Pancreas (tissue), 10 donors: ENCODE measurements at regions not wholly inside any gene's neighbourhood (a gene's known extent, or its start where the extent isn't known, plus 50 kb on each side); places are given as distances from the start of the nearest gene placed in this dataset.

Experiments used
- ATAC-seq, 4 donors: fragments of 200-7000 bp; cut with Tn5 transposase; one replicate each; pipeline versions ENCODE4 v1.8.0 to v1.9.1; 2020; ENCODE audit warnings: mild to moderate bottlenecking in 4 of 4, moderate library complexity in 4 of 4
- DNase-seq, 6 donors: peaks; one replicate each; pipeline ENCODE4 v3.0.0-alpha.2; 2020
- FAIRE-seq: peaks from 2 replicates; lab custom pipeline; 2012; peaks lifted over from hg19 to GRCh38; lab: Jason Lieb, UNC
- H3K27ac ChIP-seq, 4 donors: fragments of 200-600 bp; sonication (generic); 1 replicate in 3 of 4; 2 replicates in 1 of 4; pipeline versions ENCODE4 v1.5.0 to v1.8.0; 2020
- H3K27me3 ChIP-seq, 4 donors: fragments of 200-600 bp; one replicate each; pipeline ENCODE4 v1.8.0; 2021
- H3K36me3 ChIP-seq, 3 donors: fragments of 200-600 bp; sonication (generic) in 1 of 3; one replicate each; pipeline versions ENCODE4 v1.5.0 to v1.8.0; 2020 to 2021
- H3K4me1 ChIP-seq, 3 donors: fragments of 200-600 bp; one replicate each; pipeline ENCODE4 v1.8.0; 2021
- H3K4me3 ChIP-seq, 4 donors: fragments of 200-600 bp; sonication (generic) in 2 of 4; one replicate each; pipeline versions ENCODE4 v1.5.0 to v1.8.0; 2020 to 2021
- H3K9me3 ChIP-seq, 4 donors: fragments of 200-600 bp; one replicate each; pipeline ENCODE4 v1.8.0; 2021
- WGBS, 2 donors: extraction: QIAGEN DNeasy Blood & Tissue Kit; methylation state at CpG; one replicate each; pipeline ENCODE4 v1.1.7; 2013; 5-methylcytosine and 5-hydroxymethylcytosine counted together
- intact Hi-C, 3 donors: fragments of 100-400 bp; cut with DNase I; formaldehyde crosslinking; loops; one replicate each; pipeline versions ENCODE4 v1.11.1 to v1.14.2; 2022
- TF ChIP-seq, protein P1 (sequence below), 4 donors: fragments of 200-600 bp; sonication (generic) in 3 of 4; IDR thresholded peaks; one replicate each; pipeline versions ENCODE4 v1.5.0 to v1.8.0; 2021; ENCODE audit warnings: antibody characterized with exemption in 4 of 4
- donor health status: healthy with polysubstance abuse.
- donor health status: DM: no; HTN: no; CAD: no; lungs with moderate emphysema.
- donor health status: DM: no; HTN: no; CAD: no.
- donor health status: control.
- donor health status: control.
- donor health status: Bipolar disorder and iron deficiency.
- donor health status: DM: yes; HTN: yes; CAD: no.
- donor health status: DM: no; HTN: no; CAD: no.
- donor health status: DM: no; HTN: no; CAD: no.
- donor health status: DM: yes; HTN: yes; CAD: no.

GRCh38 chr1:57704231-57704630 lies 280.4 kb upstream of the DAB1 start:
- H3K27ac ChIP-seq, result no peak overlapping the region
- no peaks in the 10 kb centered on the region for H3K36me3 ChIP-seq
- H3K27me3 ChIP-seq, result no peaks in the 10 kb centered on the region
- no peak overlapping the region for H3K4me3 ChIP-seq
- no peaks in the 10 kb centered on the region for H3K4me1 ChIP-seq
- ATAC-seq, result no peak
- FAIRE-seq, result no peak
- TF ChIP-seq, protein P1, sequence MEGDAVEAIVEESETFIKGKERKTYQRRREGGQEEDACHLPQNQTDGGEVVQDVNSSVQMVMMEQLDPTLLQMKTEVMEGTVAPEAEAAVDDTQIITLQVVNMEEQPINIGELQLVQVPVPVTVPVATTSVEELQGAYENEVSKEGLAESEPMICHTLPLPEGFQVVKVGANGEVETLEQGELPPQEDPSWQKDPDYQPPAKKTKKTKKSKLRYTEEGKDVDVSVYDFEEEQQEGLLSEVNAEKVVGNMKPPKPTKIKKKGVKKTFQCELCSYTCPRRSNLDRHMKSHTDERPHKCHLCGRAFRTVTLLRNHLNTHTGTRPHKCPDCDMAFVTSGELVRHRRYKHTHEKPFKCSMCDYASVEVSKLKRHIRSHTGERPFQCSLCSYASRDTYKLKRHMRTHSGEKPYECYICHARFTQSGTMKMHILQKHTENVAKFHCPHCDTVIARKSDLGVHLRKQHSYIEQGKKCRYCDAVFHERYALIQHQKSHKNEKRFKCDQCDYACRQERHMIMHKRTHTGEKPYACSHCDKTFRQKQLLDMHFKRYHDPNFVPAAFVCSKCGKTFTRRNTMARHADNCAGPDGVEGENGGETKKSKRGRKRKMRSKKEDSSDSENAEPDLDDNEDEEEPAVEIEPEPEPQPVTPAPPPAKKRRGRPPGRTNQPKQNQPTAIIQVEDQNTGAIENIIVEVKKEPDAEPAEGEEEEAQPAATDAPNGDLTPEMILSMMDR (IDR thresholded peaks at IDR 0.05), result no peak
- H3K9me3 ChIP-seq, result no peaks in the 10 kb centered on the region
- intact Hi-C loops, result no loop called here
- no peak for DNase-seq

DNA sequence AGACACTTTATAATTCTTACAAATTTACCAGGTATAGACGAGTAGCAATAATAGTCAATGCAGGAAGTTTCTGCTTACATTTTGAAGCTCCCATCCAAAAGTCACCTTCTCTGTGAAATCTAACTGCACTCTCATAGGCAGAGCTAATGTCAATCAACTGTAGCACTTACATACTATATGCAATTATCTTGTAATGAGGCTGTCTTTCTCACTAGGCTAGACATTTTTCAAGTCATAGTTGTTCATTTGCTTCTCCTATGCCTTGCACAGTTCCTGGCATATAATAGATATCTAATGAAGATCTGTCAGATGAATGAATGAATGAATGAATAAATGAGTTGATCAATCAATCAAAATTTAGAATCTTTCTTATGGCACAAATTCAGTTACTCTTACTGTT lies 273.0 kb upstream of the DAB1 start:
- DNase-seq (no peak), FAIRE-seq (no peak), ATAC-seq (no peak)
- Histone ChIP-seq H3K4me3 (no peak overlapping the region), H3K36me3 (no peaks in the 10 kb centered on the region), H3K9me3 (no peaks in the 10 kb centered on the region), H3K27ac (no peak overlapping the region), H3K27me3 (no peaks in the 10 kb centered on the region), H3K4me1 (no peaks in the 10 kb centered on the region)
- TF ChIP-seq, protein P1 (IDR thresholded peaks at IDR 0.05), result no peak
- intact Hi-C loops, result no loop called here
- 42 to 50% methylated on average over 1 of the region's 1 CpG for WGBS, 2 donors

DNA sequence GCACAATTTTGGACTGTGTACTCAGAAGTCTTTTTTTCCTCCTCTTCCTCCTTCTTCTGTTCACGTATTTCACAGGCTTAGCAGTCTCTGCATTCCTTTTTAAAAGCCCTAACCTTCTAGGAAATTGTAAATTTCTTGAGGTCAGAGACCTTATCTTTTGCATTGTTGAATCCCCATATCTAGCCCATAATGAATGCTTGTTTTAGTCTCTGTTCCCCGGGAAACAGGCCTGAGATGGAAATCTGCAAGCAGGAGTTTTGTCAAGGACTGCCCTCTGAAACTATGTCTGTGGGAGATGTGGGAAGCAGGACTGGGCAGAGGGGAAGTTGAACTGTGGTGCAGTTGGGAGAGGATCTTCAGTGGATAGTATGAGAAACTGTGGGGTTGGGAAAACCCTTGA lies 272.2 kb upstream of the DAB1 start:
- no peaks in the 10 kb centered on the region for H3K27me3 ChIP-seq
- H3K36me3 ChIP-seq, result no peaks in the 10 kb centered on the region
- ATAC-seq, result no peak
- H3K4me1 ChIP-seq, result no peaks in the 10 kb centered on the region
- WGBS, 2 donors, result 15 to 28% methylated on average over 2 of the region's 2 CpGs
- no peaks in the 10 kb centered on the region for H3K9me3 ChIP-seq
- TF ChIP-seq, protein P1 (IDR thresholded peaks at IDR 0.05), result no peak
- intact Hi-C loops, result no loop called here
- FAIRE-seq, result no peak
- H3K27ac ChIP-seq, result no peak overlapping the region
- no peak for DNase-seq
- H3K4me3 ChIP-seq, result no peak overlapping the region

DNA sequence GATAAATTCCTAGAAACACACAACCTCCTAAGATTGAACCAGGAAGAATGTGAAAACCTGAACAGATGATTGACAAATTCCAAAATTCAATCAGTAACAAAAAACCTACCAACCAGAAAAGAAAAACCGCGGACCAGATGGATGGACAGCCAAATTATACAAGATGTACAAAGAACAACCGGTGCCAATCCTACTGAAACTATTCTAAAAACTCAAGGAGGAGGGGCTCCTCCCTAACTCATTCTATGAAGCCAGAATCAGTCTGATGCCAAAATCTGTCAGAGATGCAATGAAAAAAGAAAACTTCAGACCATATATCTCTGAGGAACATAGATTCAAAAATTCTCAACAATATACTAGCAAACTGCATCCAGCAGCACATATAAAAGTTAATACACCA lies 262.4 kb upstream of the DAB1 start:
- TF ChIP-seq, protein P1 (IDR thresholded peaks at IDR 0.05), result no peak
- Histone ChIP-seq H3K27me3 (no peaks in the 10 kb centered on the region), H3K27ac (no peak overlapping the region), H3K9me3 (no peaks in the 10 kb centered on the region), H3K4me1 (no peaks in the 10 kb centered on the region), H3K4me3 (no peak overlapping the region), H3K36me3 (no peaks in the 10 kb centered on the region)
- WGBS, 2 donors, result 84 to 94% methylated on average over 3 of the region's 3 CpGs
- intact Hi-C loops, result no loop called here
- FAIRE-seq (no peak), DNase-seq (no peak), ATAC-seq (no peak)

- H3K36me3 ChIP-seq, result no peaks in the 10 kb centered on the region
- intact Hi-C loops, result no loop called here
- ATAC-seq (no peak), FAIRE-seq (no peak), DNase-seq (no peak)
- H3K27ac ChIP-seq, result no peak overlapping the region
- no peak overlapping the region for H3K4me3 ChIP-seq
- WGBS, 2 donors, result 52 to 54% methylated on average over 7 of the region's 7 CpGs
- H3K9me3 ChIP-seq, result no peaks in the 10 kb centered on the region
- H3K4me1 ChIP-seq, result no peaks in the 10 kb centered on the region
- TF ChIP-seq, protein P1 (IDR thresholded peaks at IDR 0.05), result no peak
- H3K27me3 ChIP-seq, result no peaks in the 10 kb centered on the region
Observed at GRCh38 chr1:57683037-57683942, 259.4 kb upstream of the DAB1 start.
